ENCODE measurements at regions not wholly inside any gene's neighbourhood (a gene's known extent, or its start where the extent isn't known, plus 50 kb on each side); places are given as distances from the start of the nearest gene placed in this dataset.

- TF ChIP-seq CTCF (IDR thresholded peaks at IDR 0.05; ENCODE audit: low read length) (no peak), EZH2 (IDR thresholded peaks at IDR 0.05; ENCODE audit: borderline replicate concordance, low read length) (no peak)
These were observed 145.0 kb upstream of the HS3ST4 start for GRCh38 chr16:25546791-25547190.
